ENCODE measurements at regions not wholly inside any gene's neighbourhood (a gene's known extent, or its start where the extent isn't known, plus 50 kb on each side); places are given as distances from the start of the nearest gene placed in this dataset.

- DNase-seq, result peak; percentile 92
- no peaks in the 10 kb centered on the region for H3K27me3 ChIP-seq (ENCODE audit: low read length)
- no peak overlapping the region for H3K4me2 ChIP-seq (ENCODE audit: low read depth, low read length, poor library complexity, severe bottlenecking)
- H2AFZ ChIP-seq (ENCODE audit: low read length), result no peak overlapping the region
- no peak overlapping the region for H3K27ac ChIP-seq (ENCODE audit: low read length)
- H3K4me3 ChIP-seq (ENCODE audit: low read length), result no peak overlapping the region
- no peak overlapping the region for H3K9ac ChIP-seq (ENCODE audit: low read length)
- H3K79me2 ChIP-seq (ENCODE audit: low read length), result no peaks in the 10 kb centered on the region
- H4K20me1 ChIP-seq (ENCODE audit: insufficient read depth, low read depth, low read length), result no peaks in the 10 kb centered on the region
- H3K9me3 ChIP-seq (ENCODE audit: low read length), result no peaks in the 10 kb centered on the region
- no peaks in the 10 kb centered on the region for H3K36me3 ChIP-seq (ENCODE audit: insufficient read depth, low read length)
- H3K4me1 ChIP-seq (ENCODE audit: low read length), result no peaks in the 10 kb centered on the region
- no peaks in the 10 kb centered on the region for H3K9me2 ChIP-seq (replicated peaks; ENCODE audit: insufficient read depth, low read length)
Measured at GRCh38 chr2:79219383-79219988, 59.9 kb upstream of the REG3A start.

GRCh38 chr2:79210274-79210917 lies 50.8 kb upstream of the REG3A start:
- Histone ChIP-seq H2AFZ (ENCODE audit: low read length) (no peak overlapping the region), H3K4me3 (ENCODE audit: low read length) (no peak overlapping the region), H3K79me2 (ENCODE audit: low read length) (no peaks in the 10 kb centered on the region), H3K9me3 (ENCODE audit: low read length) (no peaks in the 10 kb centered on the region), H3K36me3 (ENCODE audit: insufficient read depth, low read length) (no peaks in the 10 kb centered on the region), H3K27ac (ENCODE audit: low read length) (no peak overlapping the region), H4K20me1 (ENCODE audit: insufficient read depth, low read depth, low read length) (no peaks in the 10 kb centered on the region), H3K4me1 (ENCODE audit: low read length) (no peaks in the 10 kb centered on the region), H3K27me3 (ENCODE audit: low read length) (no peaks in the 10 kb centered on the region), H3K9me2 (replicated peaks; ENCODE audit: insufficient read depth, low read length) (no peaks in the 10 kb centered on the region), H3K9ac (ENCODE audit: low read length) (no peak overlapping the region), H3K4me2 (ENCODE audit: low read depth, low read length, poor library complexity, severe bottlenecking) (no peak overlapping the region)
- no peak for DNase-seq

Measured in Karpas-422 (cell line).